SH-SY5Y (cell line): ENCODE measurements at regions not wholly inside any gene's neighbourhood (a gene's known extent, or its start where the extent isn't known, plus 50 kb on each side); places are given as distances from the start of the nearest gene placed in this dataset.

Experiments
- GATA2 ChIP-seq: IDR thresholded peaks from 2 replicates; pipeline ENCODE4 v1.6.1; 2011; ENCODE audit warnings: mild to moderate bottlenecking, low read depth, low read length
- GATA3 ChIP-seq: IDR thresholded peaks from 2 replicates; pipeline ENCODE4 v1.6.1; 2011; ENCODE audit warnings: low read depth, mild to moderate bottlenecking, low read length, moderate library complexity

DNA sequence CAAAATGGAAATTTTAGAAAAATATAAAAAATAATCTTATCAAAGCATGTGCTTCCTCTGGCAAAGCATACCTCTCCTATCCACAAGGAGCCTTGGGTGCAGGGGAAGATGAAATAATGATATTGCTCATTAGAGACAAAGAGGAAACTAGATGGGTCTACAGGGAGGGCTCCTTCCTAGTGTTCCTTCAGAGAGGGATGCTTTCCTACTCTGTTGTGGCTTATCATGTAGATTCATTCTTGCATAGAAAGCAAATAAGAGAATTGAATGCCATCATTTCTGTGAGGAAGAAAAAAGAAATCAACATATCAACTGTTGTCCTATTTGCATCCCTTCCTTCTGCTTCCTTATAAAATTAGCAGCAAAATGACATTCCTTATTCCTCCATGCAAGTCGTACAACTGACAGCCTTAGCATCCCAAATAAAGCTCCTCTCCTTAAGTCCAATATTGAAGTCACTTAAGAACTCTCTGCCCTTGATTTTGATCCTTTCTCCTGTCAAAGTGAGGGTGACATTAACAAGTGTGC, 543.9 kb upstream of the PLXNA2 start:
- TF ChIP-seq GATA3 (no peak), GATA2 (no peak)
